GM12892 (cell line): ENCODE measurements at regions not wholly inside any gene's neighbourhood (a gene's known extent, or its start where the extent isn't known, plus 50 kb on each side); places are given as distances from the start of the nearest gene placed in this dataset.
"Not testable (repeated sequence)": the region's sequence is repeated elsewhere in the genome, so short reads cannot be mapped to it uniquely, and the experiment has no call there.

Experiments used
- DNase-seq: peaks from one replicate; pipeline ENCODE4 v3.0.0; 2011; ENCODE audit not compliant: insufficient read length
- FAIRE-seq: peaks from 2 replicates; lab custom pipeline; 2011; peaks lifted over from hg19 to GRCh38; lab: Jason Lieb, UNC
- POLR2A ChIP-seq: IDR thresholded peaks from 2 replicates; pipeline ENCODE4 v1.6.1; 2011; ENCODE audit warnings: low read depth, low read length, control low read depth
- POLR2AphosphoS5 ChIP-seq: IDR thresholded peaks from 2 replicates; pipeline ENCODE4 v1.6.1; 2011; ENCODE audit warnings: low read depth, low read length, control low read depth
- TAF1 ChIP-seq: IDR thresholded peaks from 2 replicates; pipeline ENCODE4 v1.6.1; 2011; ENCODE audit warnings: low read depth, mild to moderate bottlenecking, control low read depth, low read length, borderline replicate concordance

- TF ChIP-seq TAF1 = no peak
- no peak for TF ChIP-seq POLR2AphosphoS5
- no peak for TF ChIP-seq POLR2A
- DNase-seq (no peak), FAIRE-seq (no peak)
Measured at GRCh38 chr10:57621466-57621865, 646.2 kb downstream of the IPMK start.

- FAIRE-seq = no peak
- DNase-seq = no peak
- TF ChIP-seq POLR2AphosphoS5 (no peak), TAF1 (no peak), POLR2A (no peak)
Measured at GRCh38 chr10:57605948-57606485, 661.7 kb downstream of the IPMK start.

- FAIRE-seq = no peak
- no peak for TF ChIP-seq TAF1
- no peak for TF ChIP-seq POLR2A
- no peak for TF ChIP-seq POLR2AphosphoS5
- no peak for DNase-seq
Measured at GRCh38 chr10:57599440-57599839, 668.3 kb downstream of the IPMK start.

GRCh38 chr10:57593983-57594573, 673.6 kb downstream of the IPMK start:
- TF ChIP-seq TAF1 (no peak), POLR2A (no peak), POLR2AphosphoS5 (no peak)
- DNase-seq (no peak), FAIRE-seq (no peak)

- FAIRE-seq = no peak
- DNase-seq = no peak
- no peak for TF ChIP-seq POLR2AphosphoS5
- TF ChIP-seq TAF1 = no peak
- TF ChIP-seq POLR2A = no peak
Measured at GRCh38 chr10:57579926-57580325, 687.8 kb downstream of the IPMK start.

GRCh38 chr10:57562211-57562610, 705.5 kb downstream of the IPMK start:
- FAIRE-seq (no peak), DNase-seq (no peak)
- no peak for TF ChIP-seq POLR2AphosphoS5
- TF ChIP-seq POLR2A = no peak
- no peak for TF ChIP-seq TAF1

GRCh38 chr10:57551774-57552173, 715.9 kb downstream of the IPMK start:
- not testable (repeated sequence) for FAIRE-seq

GRCh38 chr10:57535306-57535705, 732.4 kb downstream of the IPMK start:
- FAIRE-seq = no peak
- DNase-seq = no peak
- no peak for TF ChIP-seq TAF1
- no peak for TF ChIP-seq POLR2AphosphoS5
- TF ChIP-seq POLR2A = no peak

More at GRCh38 chr10:57551774-57552173, 715.9 kb downstream of the IPMK start:
- DNase-seq = not testable (repeated sequence)

- no peak for TF ChIP-seq POLR2A
- DNase-seq = no peak
- no peak for FAIRE-seq
Measured at GRCh38 chr10:57513637-57514036, 754.1 kb downstream of the IPMK start.

GRCh38 chr10:57507788-57508187, 759.9 kb downstream of the IPMK start:
- TF ChIP-seq TAF1 (no peak), POLR2AphosphoS5 (no peak), POLR2A (no peak)
- DNase-seq (no peak), FAIRE-seq (no peak)

- no peak for DNase-seq
- no peak for FAIRE-seq
- TF ChIP-seq TAF1 (no peak), POLR2AphosphoS5 (no peak), POLR2A (no peak)
Measured at GRCh38 chr10:57506414-57507094, 761.1 kb downstream of the IPMK start.

GRCh38 chr10:57494486-57494885, 773.2 kb downstream of the IPMK start:
- no peak for TF ChIP-seq POLR2A
- TF ChIP-seq TAF1 = no peak
- no peak for TF ChIP-seq POLR2AphosphoS5
- FAIRE-seq = no peak

GRCh38 chr10:57482259-57482658, 785.4 kb downstream of the IPMK start:
- no peak for TF ChIP-seq POLR2AphosphoS5
- no peak for TF ChIP-seq POLR2A
- TF ChIP-seq TAF1 = no peak
- DNase-seq = no peak
- FAIRE-seq = no peak

More at GRCh38 chr10:57494486-57494885, 773.2 kb downstream of the IPMK start:
- DNase-seq = no peak
